Activated T-cell treated with anti-CD3 and anti-CD28 coated beads for 24 hours (primary cell): ENCODE measurements at regions not wholly inside any gene's neighbourhood (a gene's known extent, or its start where the extent isn't known, plus 50 kb on each side); places are given as distances from the start of the nearest gene placed in this dataset.

Experiments used
- DNase-seq: peaks from one replicate; pipeline ENCODE4 v3.0.0-alpha.2; 2020; ENCODE audit warnings: low read depth

- DNase-seq = no peak
Observed at GRCh38 chr1:8203056-8203455, 114.9 kb upstream of the SLC45A1 start.

GRCh38 chr1:8202182-8202905, 115.6 kb upstream of the SLC45A1 start:
- no peak for DNase-seq

- no peak for DNase-seq
Observed at GRCh38 chr1:8201331-8201861, 116.5 kb upstream of the SLC45A1 start.

GRCh38 chr1:8200317-8201115, 117.4 kb upstream of the SLC45A1 start:
- no peak for DNase-seq

GRCh38 chr1:8198522-8198921, 119.4 kb upstream of the SLC45A1 start:
- no peak for DNase-seq

GRCh38 chr1:8197493-8198282, 120.2 kb upstream of the SLC45A1 start:
- DNase-seq = no peak

GRCh38 chr1:8194481-8195227, 123.3 kb upstream of the SLC45A1 start:
- DNase-seq = no peak

GRCh38 chr1:8193840-8194406, 124.0 kb upstream of the SLC45A1 start:
- DNase-seq = no peak

GRCh38 chr1:8191474-8191873, 126.4 kb upstream of the SLC45A1 start:
- DNase-seq = no peak

- no peak for DNase-seq
Observed at GRCh38 chr1:8189931-8190483, 127.9 kb upstream of the SLC45A1 start.

GRCh38 chr1:8185400-8185799, 132.5 kb upstream of the SLC45A1 start:
- DNase-seq = no peak

GRCh38 chr1:8184301-8184700, 133.6 kb upstream of the SLC45A1 start:
- no peak for DNase-seq

GRCh38 chr1:8182034-8182761, 135.7 kb upstream of the SLC45A1 start:
- no peak for DNase-seq

- DNase-seq = no peak
Observed at GRCh38 chr1:8179132-8179793, 138.7 kb upstream of the SLC45A1 start.

- DNase-seq = no peak
Observed at GRCh38 chr1:8176279-8176678, 141.6 kb upstream of the SLC45A1 start.

GRCh38 chr1:8174807-8175206, 143.1 kb upstream of the SLC45A1 start:
- DNase-seq = no peak

- no peak for DNase-seq
Observed at GRCh38 chr1:8171751-8172464, 145.8 kb upstream of the ERRFI1 start.

GRCh38 chr1:8170059-8170835, 144.1 kb upstream of the ERRFI1 start:
- DNase-seq = no peak
